OCI-LY7 (cell line): ENCODE measurements at regions not wholly inside any gene's neighbourhood (a gene's known extent, or its start where the extent isn't known, plus 50 kb on each side); places are given as distances from the start of the nearest gene placed in this dataset.

Experiments
- BruUV-seq: library from RNA; stranded (reverse); fragments of 400-500 nt; replicated peaks from 2 replicates; lab custom pipeline; 2021; lab: Mats Ljungman, UMichigan
- CTCF ChIA-PET: fragments of 300-600 bp; sonication (Branson Sonifier 250); formaldehyde crosslinking; loops from one replicate; lab custom pipeline; 2022; ENCODE audit warnings: antibody characterized with exemption; ENCODE audit not compliant: unreplicated experiment; lab: Charles Lee
- POLR2A ChIA-PET: fragments of 300-600 bp; sonication (Branson Sonifier 250); formaldehyde crosslinking; loops from one replicate; lab custom pipeline; 2022; ENCODE audit warnings: antibody characterized with exemption; lab: Charles Lee
- DNase-seq: peaks from one replicate; pipeline ENCODE4 v3.0.0-alpha.2; 2015; ENCODE audit warnings: low spot score
- H2AFZ ChIP-seq: fragments of 200-600 bp; sonication (generic), shearing (Covaris generic); 2 replicates; pipeline ENCODE4 v1.6.1; 2014; ENCODE audit warnings: mild to moderate bottlenecking, antibody characterized with exemption, low read length, moderate library complexity
- H3K27ac ChIP-seq: fragments of 200-600 bp; sonication (generic); 2 replicates; pipeline ENCODE4 v1.5.1; 2014; ENCODE audit warnings: mixed run types, low read depth, mild to moderate bottlenecking, moderate library complexity, low read length, inconsistent platforms; ENCODE audit not compliant: poor library complexity, severe bottlenecking
- H3K36me3 ChIP-seq: fragments of 200-600 bp; sonication (generic); 2 replicates; pipeline ENCODE4 v1.6.1; 2014; ENCODE audit warnings: mild to moderate bottlenecking, antibody characterized with exemption, low read length, moderate library complexity, mixed read lengths; ENCODE audit not compliant: insufficient read depth
- H3K4me1 ChIP-seq: fragments of 200-600 bp; sonication (generic); 2 replicates; pipeline ENCODE4 v1.5.1; 2014; ENCODE audit warnings: mild to moderate bottlenecking, low read length; ENCODE audit not compliant: insufficient read depth, poor library complexity, severe bottlenecking
- H3K4me2 ChIP-seq: fragments of 200-600 bp; sonication (generic); 2 replicates; pipeline ENCODE4 v1.6.1; 2014; ENCODE audit warnings: mild to moderate bottlenecking, low read length
- H3K4me3 ChIP-seq: fragments of 200-600 bp; sonication (generic); 2 replicates; pipeline ENCODE4 v1.5.1; 2014; ENCODE audit warnings: mild to moderate bottlenecking, low read depth, low read length; ENCODE audit not compliant: poor library complexity, severe bottlenecking
- H3K79me2 ChIP-seq: fragments of 200-600 bp; sonication (generic); 2 replicates; pipeline ENCODE4 v1.6.1; 2016; ENCODE audit warnings: low read depth, mild to moderate bottlenecking, low read length, moderate library complexity, mixed read lengths; ENCODE audit not compliant: insufficient read depth
- H3K9me2 ChIP-seq: fragments of 200-600 bp; sonication (generic); 2 replicates; pipeline ENCODE4 v1.6.1; 2016; ENCODE audit warnings: mild to moderate bottlenecking, low read length, mixed read lengths; ENCODE audit not compliant: insufficient read depth
- H3K9me3 ChIP-seq: fragments of 200-600 bp; sonication (generic); 2 replicates; pipeline ENCODE4 v1.6.1; 2014; ENCODE audit warnings: mild to moderate bottlenecking, mixed run types, low read length, mixed read lengths
- H4K20me1 ChIP-seq: fragments of 200-600 bp; sonication (generic); 2 replicates; pipeline ENCODE4 v1.6.1; 2014; ENCODE audit warnings: mild to moderate bottlenecking, antibody characterized with exemption, low read length, moderate library complexity, mixed read lengths; ENCODE audit not compliant: insufficient read depth
- EZH2phosphoT487 ChIP-seq: fragments of 200-600 bp; sonication (generic); IDR thresholded peaks from 2 replicates; pipeline ENCODE4 v1.6.1; 2018; ENCODE audit warnings: low read depth, borderline replicate concordance, mild to moderate bottlenecking, mixed run types, antibody characterized with exemption, low read length, moderate library complexity, mixed read lengths
- intact Hi-C: fragments of 100-400 bp; cut with micrococcal nuclease; formaldehyde crosslinking; loops from one replicate; pipeline ENCODE4 v1.10.0; 2022; ENCODE audit not compliant: unreplicated experiment
- TF ChIP-seq, protein P1 (sequence below): fragments of 200-600 bp; sonication (generic); conservative IDR thresholded peaks from 2 replicates; pipeline ENCODE4 v1.5.1; 2014; ENCODE audit warnings: mild to moderate bottlenecking, antibody characterized with exemption, low read length, moderate library complexity, mixed read lengths

DNA sequence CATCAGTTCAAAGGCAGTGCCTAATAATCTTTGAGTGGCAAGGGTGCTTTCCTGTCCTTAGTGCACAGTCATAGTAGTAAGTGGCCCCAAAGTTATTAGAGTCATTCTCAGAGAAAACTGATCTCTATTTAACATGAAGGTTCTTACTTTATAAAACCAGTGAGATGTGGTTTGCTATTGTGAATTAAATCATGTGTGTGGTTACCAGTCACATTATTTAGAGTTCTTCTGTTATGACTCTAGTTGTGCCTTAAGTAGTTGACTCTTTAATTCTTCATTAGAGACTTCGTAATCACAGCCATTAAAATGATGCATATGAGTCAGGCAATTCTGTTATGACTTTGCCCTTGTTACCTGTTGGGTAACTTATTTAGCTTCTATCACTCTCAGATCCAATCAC, 1392.9 kb upstream of the ACVR2A start:
- no peak overlapping the region for H3K4me3 ChIP-seq
- no peak for DNase-seq
- CTCF ChIA-PET = no interaction called here
- H3K79me2 ChIP-seq = no peaks in the 10 kb centered on the region
- H2AFZ ChIP-seq = no peak overlapping the region
- no peaks in the 10 kb centered on the region for H3K9me2 ChIP-seq
- H3K27ac ChIP-seq = no peak overlapping the region
- POLR2A ChIA-PET = no interaction called here
- H3K36me3 ChIP-seq = no peaks in the 10 kb centered on the region
- no peak overlapping the region for H3K4me2 ChIP-seq
- BruUV-seq = no TSS peak
- TF ChIP-seq, protein P1, sequence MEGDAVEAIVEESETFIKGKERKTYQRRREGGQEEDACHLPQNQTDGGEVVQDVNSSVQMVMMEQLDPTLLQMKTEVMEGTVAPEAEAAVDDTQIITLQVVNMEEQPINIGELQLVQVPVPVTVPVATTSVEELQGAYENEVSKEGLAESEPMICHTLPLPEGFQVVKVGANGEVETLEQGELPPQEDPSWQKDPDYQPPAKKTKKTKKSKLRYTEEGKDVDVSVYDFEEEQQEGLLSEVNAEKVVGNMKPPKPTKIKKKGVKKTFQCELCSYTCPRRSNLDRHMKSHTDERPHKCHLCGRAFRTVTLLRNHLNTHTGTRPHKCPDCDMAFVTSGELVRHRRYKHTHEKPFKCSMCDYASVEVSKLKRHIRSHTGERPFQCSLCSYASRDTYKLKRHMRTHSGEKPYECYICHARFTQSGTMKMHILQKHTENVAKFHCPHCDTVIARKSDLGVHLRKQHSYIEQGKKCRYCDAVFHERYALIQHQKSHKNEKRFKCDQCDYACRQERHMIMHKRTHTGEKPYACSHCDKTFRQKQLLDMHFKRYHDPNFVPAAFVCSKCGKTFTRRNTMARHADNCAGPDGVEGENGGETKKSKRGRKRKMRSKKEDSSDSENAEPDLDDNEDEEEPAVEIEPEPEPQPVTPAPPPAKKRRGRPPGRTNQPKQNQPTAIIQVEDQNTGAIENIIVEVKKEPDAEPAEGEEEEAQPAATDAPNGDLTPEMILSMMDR = no peak
- no peak for TF ChIP-seq EZH2phosphoT487
- no peaks in the 10 kb centered on the region for H4K20me1 ChIP-seq
- intact Hi-C loops = no loop called here
- no peaks in the 10 kb centered on the region for H3K4me1 ChIP-seq
- no peaks in the 10 kb centered on the region for H3K9me3 ChIP-seq

DNA sequence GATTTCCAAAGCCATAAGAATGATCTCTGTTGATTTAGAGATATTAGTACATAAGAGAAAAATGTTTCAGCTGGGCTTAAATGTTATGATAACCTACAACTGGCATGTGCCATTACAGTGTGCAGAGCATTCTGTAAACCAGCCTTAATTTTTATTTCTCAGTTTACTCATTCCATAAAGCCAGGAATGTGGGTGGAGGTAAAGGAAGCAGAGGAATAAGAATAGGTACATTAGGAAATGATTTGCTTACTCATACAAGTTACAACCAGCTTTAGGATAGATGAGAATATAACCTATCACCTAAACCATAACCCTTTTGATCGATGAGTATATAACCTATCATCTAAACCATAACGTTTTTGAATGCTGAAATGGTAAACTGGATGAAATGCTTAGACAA, 1394.7 kb upstream of the ACVR2A start:
- intact Hi-C loops = no loop called here
- Histone ChIP-seq H3K27ac (no peak overlapping the region), H3K9me3 (no peaks in the 10 kb centered on the region), H4K20me1 (no peaks in the 10 kb centered on the region), H3K36me3 (no peaks in the 10 kb centered on the region), H3K4me3 (no peak overlapping the region), H3K4me2 (no peak overlapping the region), H3K79me2 (no peaks in the 10 kb centered on the region), H3K9me2 (no peaks in the 10 kb centered on the region), H3K4me1 (no peaks in the 10 kb centered on the region), H2AFZ (no peak overlapping the region)
- DNase-seq = no peak
- BruUV-seq = no TSS peak
- no peak for TF ChIP-seq EZH2phosphoT487
- TF ChIP-seq, protein P1 = no peak
- POLR2A ChIA-PET = no interaction called here
- CTCF ChIA-PET = no interaction called here

- no peak overlapping the region for H3K27ac ChIP-seq
- POLR2A ChIA-PET = no interaction called here
- no peaks in the 10 kb centered on the region for H3K79me2 ChIP-seq
- H4K20me1 ChIP-seq = no peaks in the 10 kb centered on the region
- H3K9me3 ChIP-seq = no peaks in the 10 kb centered on the region
- no peak for TF ChIP-seq EZH2phosphoT487
- TF ChIP-seq, protein P1 = no peak
- BruUV-seq = no TSS peak
- CTCF ChIA-PET = no interaction called here
- H3K4me3 ChIP-seq = no peak overlapping the region
- no peak for DNase-seq
- H3K9me2 ChIP-seq = no peaks in the 10 kb centered on the region
- intact Hi-C loops = no loop called here
- H3K4me1 ChIP-seq = no peaks in the 10 kb centered on the region
- H2AFZ ChIP-seq = no peak overlapping the region
- H3K4me2 ChIP-seq = no peak overlapping the region
- H3K36me3 ChIP-seq = no peaks in the 10 kb centered on the region
Measured at GRCh38 chr2:146444987-146445386, 1399.8 kb upstream of the ACVR2A start.
